Neural crest cell (in vitro differentiated cells): ENCODE measurements at regions not wholly inside any gene's neighbourhood (a gene's known extent, or its start where the extent isn't known, plus 50 kb on each side); places are given as distances from the start of the nearest gene placed in this dataset.
"Not testable (repeated sequence)": the region's sequence is repeated elsewhere in the genome, so short reads cannot be mapped to it uniquely, and the experiment has no call there.

Experiments
- DNase-seq: peaks from one replicate; pipeline ENCODE4 v3.0.0; 2021; ENCODE audit warnings: low read depth, mixed read lengths, low spot score
- H3K27ac Mint-ChIP-seq: one replicate; pipeline ENCODE4 v1.8.0; 2021; ENCODE audit warnings: mild to moderate bottlenecking, mixed read lengths; ENCODE audit not compliant: unreplicated experiment
- H3K27me3 Mint-ChIP-seq: 2 replicates; pipeline ENCODE4 v1.8.0; 2021; ENCODE audit warnings: low read depth, mild to moderate bottlenecking, mixed read lengths
- H3K36me3 Mint-ChIP-seq: 2 replicates; pipeline ENCODE4 v1.8.0; 2021; ENCODE audit warnings: low read depth, mild to moderate bottlenecking, mixed read lengths
- H3K4me1 Mint-ChIP-seq: 2 replicates; pipeline ENCODE4 v1.8.0; 2021; ENCODE audit warnings: mixed read lengths
- H3K4me3 Mint-ChIP-seq: one replicate; pipeline ENCODE4 v1.8.0; 2021; ENCODE audit warnings: mild to moderate bottlenecking, mixed read lengths
- H3K9me3 Mint-ChIP-seq: 2 replicates; pipeline ENCODE4 v1.8.0; 2021; ENCODE audit warnings: mixed read lengths
- CTCF ChIP-seq: fragments of 200-600 bp; sonication (generic); conservative IDR thresholded peaks from 2 replicates; pipeline ENCODE4 v1.5.0; 2021; ENCODE audit warnings: antibody characterized with exemption, mild to moderate bottlenecking

- H3K27ac Mint-ChIP-seq, result no peak overlapping the region
Observed at GRCh38 chr10:106023329-106023728, 1141.2 kb downstream of the SORCS1 start.

GRCh38 chr10:106019559-106019958, 1144.9 kb downstream of the SORCS1 start:
- H3K9me3 Mint-ChIP-seq, H3K4me1 Mint-ChIP-seq, H3K27ac Mint-ChIP-seq, DNase-seq, H3K4me3 Mint-ChIP-seq, H3K27me3 Mint-ChIP-seq, H3K36me3 Mint-ChIP-seq: not testable (repeated sequence)

More at GRCh38 chr10:106023329-106023728, 1141.2 kb downstream of the SORCS1 start:
- no peaks in the 10 kb centered on the region for H3K36me3 Mint-ChIP-seq
- no peak for DNase-seq
- no peaks in the 10 kb centered on the region for H3K4me1 Mint-ChIP-seq
- H3K9me3 Mint-ChIP-seq, result no peaks in the 10 kb centered on the region
- no peak for TF ChIP-seq CTCF
- H3K27me3 Mint-ChIP-seq, result no peaks in the 10 kb centered on the region
- no peak overlapping the region for H3K4me3 Mint-ChIP-seq

GRCh38 chr10:106015369-106016199, 1148.9 kb downstream of the SORCS1 start:
- H3K4me3 Mint-ChIP-seq, DNase-seq, H3K36me3 Mint-ChIP-seq, H3K9me3 Mint-ChIP-seq, H3K4me1 Mint-ChIP-seq, H3K27me3 Mint-ChIP-seq, H3K27ac Mint-ChIP-seq: not testable (repeated sequence)

GRCh38 chr10:106011250-106011649, 1153.3 kb downstream of the SORCS1 start:
- no peaks in the 10 kb centered on the region for H3K4me1 Mint-ChIP-seq
- TF ChIP-seq CTCF, result no peak
- H3K36me3 Mint-ChIP-seq, result peaks cover 5% of the 10 kb centered on the region
- H3K9me3 Mint-ChIP-seq, result peaks cover 6% of the 10 kb centered on the region
- H3K27ac Mint-ChIP-seq, result no peak overlapping the region
- H3K27me3 Mint-ChIP-seq, result no peaks in the 10 kb centered on the region
- no peak for DNase-seq
- no peak overlapping the region for H3K4me3 Mint-ChIP-seq

GRCh38 chr10:106000721-106001120, 1163.8 kb downstream of the SORCS1 start:
- no peak for TF ChIP-seq CTCF
- no peaks in the 10 kb centered on the region for H3K4me1 Mint-ChIP-seq
- no peak overlapping the region for H3K4me3 Mint-ChIP-seq
- peaks cover 4% of the 10 kb centered on the region for H3K9me3 Mint-ChIP-seq
- DNase-seq, result no peak
- H3K36me3 Mint-ChIP-seq, result no peaks in the 10 kb centered on the region
- no peak overlapping the region for H3K27ac Mint-ChIP-seq
- no peaks in the 10 kb centered on the region for H3K27me3 Mint-ChIP-seq

GRCh38 chr10:105993609-105994008, 1170.9 kb downstream of the SORCS1 start:
- no peak overlapping the region for H3K27ac Mint-ChIP-seq
- DNase-seq, result no peak
- H3K36me3 Mint-ChIP-seq, result no peaks in the 10 kb centered on the region
- no peaks in the 10 kb centered on the region for H3K27me3 Mint-ChIP-seq
- H3K4me1 Mint-ChIP-seq, result no peaks in the 10 kb centered on the region
- H3K4me3 Mint-ChIP-seq, result no peak overlapping the region
- no peaks in the 10 kb centered on the region for H3K9me3 Mint-ChIP-seq
- TF ChIP-seq CTCF, result no peak
